ENCODE measurements at regions not wholly inside any gene's neighbourhood (a gene's known extent, or its start where the extent isn't known, plus 50 kb on each side); places are given as distances from the start of the nearest gene placed in this dataset.

GRCh38 chr2:207260947-207261346 lies 95.2 kb upstream of the KLF7 start:
- no peaks in the 10 kb centered on the region for H3K27me3 ChIP-seq
- H3K27ac ChIP-seq, result no peak overlapping the region
- no peaks in the 10 kb centered on the region for H3K9me3 ChIP-seq
- H3K4me3 ChIP-seq, result no peak overlapping the region
- peaks cover 7% of the 10 kb centered on the region for H3K4me1 ChIP-seq (ENCODE audit: insufficient read depth)
- WGBS, 3 donors, result 89 to 93% (median 91%) methylated on average over 4 of the region's 4 CpGs
- intact Hi-C loops (cut with DNase I), result no loop called here
- no peak for DNase-seq
- H3K36me3 ChIP-seq, result no peaks in the 10 kb centered on the region
- no peak for TF ChIP-seq EP300 (IDR thresholded peaks at IDR 0.05)
- TF ChIP-seq CTCF (IDR thresholded peaks at IDR 0.05), result no peak
- no peak for TF ChIP-seq POLR2A (IDR thresholded peaks at IDR 0.05)

GRCh38 chr2:207264310-207264709 lies 98.6 kb upstream of the KLF7 start:
- no peak overlapping the region for H3K4me3 ChIP-seq
- peaks cover 2% of the 10 kb centered on the region for H3K4me1 ChIP-seq (ENCODE audit: insufficient read depth)
- H3K27ac ChIP-seq, result no peak overlapping the region
- 15 to 19% (median 17%) methylated on average over 2 of the region's 2 CpGs for WGBS, 3 donors
- no peaks in the 10 kb centered on the region for H3K36me3 ChIP-seq
- intact Hi-C loops (cut with DNase I), result no loop called here
- no peaks in the 10 kb centered on the region for H3K27me3 ChIP-seq
- no peak for DNase-seq
- TF ChIP-seq POLR2A (IDR thresholded peaks at IDR 0.05) (no peak), CTCF (IDR thresholded peaks at IDR 0.05) (no peak), EP300 (IDR thresholded peaks at IDR 0.05) (no peak)
- H3K9me3 ChIP-seq, result no peaks in the 10 kb centered on the region

GRCh38 chr2:207265332-207265731 lies 99.6 kb upstream of the KLF7 start:
- H3K27ac ChIP-seq, result no peak overlapping the region
- H3K4me3 ChIP-seq, result no peak overlapping the region
- no peaks in the 10 kb centered on the region for H3K36me3 ChIP-seq
- DNase-seq, result no peak
- no peaks in the 10 kb centered on the region for H3K27me3 ChIP-seq
- intact Hi-C loops (cut with DNase I), result no loop called here
- H3K4me1 ChIP-seq (ENCODE audit: insufficient read depth), result peaks cover under 1% of the 10 kb centered on the region
- TF ChIP-seq EP300 (IDR thresholded peaks at IDR 0.05) (no peak), POLR2A (IDR thresholded peaks at IDR 0.05) (no peak), CTCF (IDR thresholded peaks at IDR 0.05) (no peak)
- H3K9me3 ChIP-seq, result no peaks in the 10 kb centered on the region
- WGBS, 3 donors, result 64 to 80% (median 68%) methylated on average over 2 of the region's 2 CpGs

- TF ChIP-seq CTCF (IDR thresholded peaks at IDR 0.05) (no peak), POLR2A (IDR thresholded peaks at IDR 0.05) (no peak), EP300 (IDR thresholded peaks at IDR 0.05) (no peak)
- no peaks in the 10 kb centered on the region for H3K9me3 ChIP-seq
- 86 to 92% (median 88%) methylated on average over 6 of the region's 6 CpGs for WGBS, 3 donors
- H3K4me3 ChIP-seq, result no peak overlapping the region
- intact Hi-C loops (cut with DNase I), result no loop called here
- no peak overlapping the region for H3K27ac ChIP-seq
- no peak for DNase-seq
- no peaks in the 10 kb centered on the region for H3K36me3 ChIP-seq
- no peaks in the 10 kb centered on the region for H3K27me3 ChIP-seq
- H3K4me1 ChIP-seq (ENCODE audit: insufficient read depth), result no peaks in the 10 kb centered on the region
Measured at GRCh38 chr2:207265869-207266268, 100.1 kb upstream of the KLF7 start.

- no peak for TF ChIP-seq CTCF (IDR thresholded peaks at IDR 0.05)
- no peak for TF ChIP-seq EP300 (IDR thresholded peaks at IDR 0.05)
- TF ChIP-seq POLR2A (IDR thresholded peaks at IDR 0.05), result no peak
- Histone ChIP-seq H3K27ac (no peak overlapping the region), H3K27me3 (no peaks in the 10 kb centered on the region), H3K36me3 (no peaks in the 10 kb centered on the region), H3K4me1 (ENCODE audit: insufficient read depth) (no peaks in the 10 kb centered on the region), H3K4me3 (no peak overlapping the region), H3K9me3 (no peaks in the 10 kb centered on the region)
- DNase-seq, result no peak
- intact Hi-C loops (cut with DNase I), result no loop called here
- WGBS, 3 donors, result 86 to 92% (median 87%) methylated on average over 7 of the region's 7 CpGs
Measured at GRCh38 chr2:207266648-207267047, 100.9 kb upstream of the KLF7 start.

Measured in ovary (tissue), 7 donors.